B cell (primary cell): ENCODE measurements at regions not wholly inside any gene's neighbourhood (a gene's known extent, or its start where the extent isn't known, plus 50 kb on each side); places are given as distances from the start of the nearest gene placed in this dataset.

ENCODE experiments used
- ATAC-seq: fragments of 200-7000 bp; cut with Tn5 transposase; one replicate; pipeline ENCODE4 v1.10.0; 2021; ENCODE audit warnings: low read depth, mild to moderate bottlenecking, moderate number of reproducible peaks, moderate library complexity
- CTCF ChIA-PET: fragments of 350-600 bp; sonication (Branson Sonifier 250); formaldehyde crosslinking; loops from one replicate; lab custom pipeline; 2021; ENCODE audit warnings: antibody characterized with exemption, inconsistent platforms; lab: Charles Lee
- POLR2A ChIA-PET: fragments of 350-600 bp; sonication (Branson Sonifier 250); formaldehyde crosslinking; loops from one replicate; lab custom pipeline; 2021; ENCODE audit warnings: antibody characterized with exemption; lab: Charles Lee
- DNase-seq: peaks from one replicate; pipeline ENCODE4 v3.0.0; 2013
- H2AFZ ChIP-seq: 2 replicates; pipeline ENCODE4 v1.6.1; 2012; ENCODE audit warnings: mild to moderate bottlenecking, low read depth, low read length; ENCODE audit not compliant: insufficient read depth, poor library complexity, severe bottlenecking
- H3K27ac ChIP-seq, 2 donors: 1 replicate in 1 of 2; 2 replicates in 1 of 2; pipeline ENCODE4 v1.5.1; 2012 to 2013; ENCODE audit warnings: low read length in 2 of 2, mild to moderate bottlenecking in 2 of 2, moderate library complexity in 1 of 2
- H3K27me3 ChIP-seq, 4 experiments: fragments of 200-600 bp in 1 of 4; sonication (generic) in 1 of 4; replicated peaks in 1 of 4; 1 replicate in 2 of 4; 2 replicates in 2 of 4; pipeline versions ENCODE4 v1.6.1 to v1.7.0; 2013 to 2016; ENCODE audit warnings: low read length in 3 of 4, mild to moderate bottlenecking in 2 of 4, mixed read lengths in 1 of 4, moderate library complexity in 1 of 4; ENCODE audit not compliant: insufficient read depth in 4 of 4, control insufficient read depth in 3 of 4; ENCODE audit errors: control extremely low read depth in 1 of 4
- H3K36me3 ChIP-seq, 2 experiments: replicated peaks in 1 of 2; 1 replicate in 1 of 2; 2 replicates in 1 of 2; pipeline versions ENCODE4 v1.6.1 to v1.7.1; 2013; ENCODE audit warnings: low read length in 1 of 2; ENCODE audit not compliant: insufficient read depth in 2 of 2, control insufficient read depth in 1 of 2; ENCODE audit errors: control extremely low read depth in 1 of 2, extremely low read depth in 1 of 2
- H3K4me1 ChIP-seq, 2 donors: fragments of 200-600 bp in 1 of 2; sonication (generic) in 1 of 2; 1 replicate in 1 of 2; 2 replicates in 1 of 2; pipeline versions ENCODE4 v1.5.1 to v1.6.1; 2013 to 2017; ENCODE audit warnings: low read length in 2 of 2; ENCODE audit not compliant: control insufficient read depth in 2 of 2, insufficient read depth in 2 of 2
- H3K4me2 ChIP-seq: replicated peaks from 2 replicates; pipeline ENCODE3; 2012; ENCODE audit warnings: mild to moderate bottlenecking, low read depth, low read length; ENCODE audit not compliant: poor library complexity, severe bottlenecking
- H3K4me3 ChIP-seq, 5 experiments: fragments of 200-600 bp in 1 of 5; sonication (generic) in 1 of 5; 1 replicate in 3 of 5; 2 replicates in 2 of 5; pipeline versions ENCODE4 v1.5.1 to v1.7.0; 2011 to 2016; ENCODE audit warnings: low read length in 4 of 5, mild to moderate bottlenecking in 4 of 5, low read depth in 2 of 5, control low read depth in 1 of 5, moderate library complexity in 1 of 5; ENCODE audit not compliant: insufficient read depth in 1 of 5; ENCODE audit errors: control extremely low read depth in 1 of 5, extremely low read depth in 1 of 5
- H3K79me2 ChIP-seq: fragments of 200-600 bp; sonication (generic); one replicate; pipeline ENCODE4 v1.6.0; 2016; ENCODE audit warnings: low read length; ENCODE audit not compliant: control insufficient read depth, insufficient read depth
- H3K9ac ChIP-seq: fragments of 200-600 bp; sonication (generic); 2 replicates; pipeline ENCODE4 v1.6.1; 2017; ENCODE audit warnings: mild to moderate bottlenecking, low read length, moderate library complexity
- H3K9me3 ChIP-seq, 3 donors: one replicate each; pipeline versions ENCODE4 v1.6.1 to v1.7.1; 2013; ENCODE audit warnings: low read length in 2 of 3; ENCODE audit not compliant: control insufficient read depth in 2 of 3, insufficient read depth in 1 of 3; ENCODE audit errors: control extremely low read depth in 1 of 3
- H4K20me1 ChIP-seq: 2 replicates; pipeline ENCODE4 v1.6.0; 2012; ENCODE audit warnings: mild to moderate bottlenecking, low read length; ENCODE audit not compliant: insufficient read depth, control insufficient read depth, poor library complexity, severe bottlenecking
- H3K27ac Mint-ChIP-seq: one replicate; pipeline ENCODE4 v1.8.0; 2021; ENCODE audit warnings: mixed read lengths
- H3K27me3 Mint-ChIP-seq: one replicate; pipeline ENCODE4 v1.8.0; 2021; ENCODE audit warnings: mixed read lengths
- H3K4me1 Mint-ChIP-seq: one replicate; pipeline ENCODE4 v1.8.0; 2021; ENCODE audit warnings: mixed read lengths
- H3K4me3 Mint-ChIP-seq: one replicate; pipeline ENCODE4 v1.8.0; 2021; ENCODE audit warnings: mixed read lengths
- H3K9me3 Mint-ChIP-seq: one replicate; pipeline ENCODE4 v1.8.0; 2022; ENCODE audit warnings: mixed read lengths; ENCODE audit not compliant: insufficient read depth
- EZH2 ChIP-seq: IDR thresholded peaks from 2 replicates; pipeline ENCODE4 v1.6.1; 2012; ENCODE audit warnings: borderline replicate concordance, low read depth, mild to moderate bottlenecking, moderate library complexity, low read length; ENCODE audit not compliant: insufficient read depth, poor library complexity, severe bottlenecking
- WGBS: methylation state at CpG from one replicate; pipeline ENCODE4 v1.1.5; 2013; ENCODE audit warnings: missing lambda C conversion rate; ENCODE audit not compliant: insufficient coverage; 5-methylcytosine and 5-hydroxymethylcytosine counted together
- intact Hi-C: fragments of 100-400 bp; cut with micrococcal nuclease; formaldehyde crosslinking; loops from one replicate; pipeline ENCODE4 v1.10.0; 2022
- TF ChIP-seq, protein P1 (sequence below): fragments of 200-600 bp; IDR thresholded peaks from one replicate; pipeline ENCODE4 v1.8.0; 2022; ENCODE audit warnings: antibody characterized with exemption, mild to moderate bottlenecking

DNA sequence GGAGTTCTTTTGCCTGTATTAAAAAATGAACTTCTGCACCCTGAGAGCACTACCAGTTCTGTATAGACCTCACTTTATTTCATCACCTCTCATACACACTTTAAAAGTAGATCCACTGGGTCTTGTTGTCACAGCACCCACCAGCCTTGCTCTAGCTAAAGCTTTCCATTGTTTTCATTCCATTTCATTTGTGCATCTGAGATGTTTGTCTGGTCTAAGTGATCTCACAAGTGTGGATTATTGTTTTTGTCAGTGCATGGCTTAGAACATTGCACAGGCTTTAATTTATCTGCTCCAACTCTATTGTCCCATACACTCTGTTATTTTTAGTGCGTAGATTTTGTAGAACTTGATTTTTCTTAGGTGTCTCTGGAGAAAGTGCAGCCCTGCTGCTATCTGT, 1157.5 kb upstream of the PABPC4L start:
- ChIA-PET POLR2A (no interaction called here), CTCF (no interaction called here)
- no peak overlapping the region for H2AFZ ChIP-seq
- no peak overlapping the region for H3K27ac ChIP-seq
- no peak overlapping the region for H3K9ac ChIP-seq
- no peaks in the 10 kb centered on the region for H3K79me2 ChIP-seq
- H3K4me3 Mint-ChIP-seq = no peak overlapping the region
- intact Hi-C loops = no loop called here
- no peaks in the 10 kb centered on the region for H3K27me3 Mint-ChIP-seq
- no peaks in the 10 kb centered on the region for H3K4me1 Mint-ChIP-seq
- no CpG with 5 or more reads among the region's 1 CpG for WGBS
- H3K9me3 ChIP-seq = no peaks in the 10 kb centered on the region
- H3K36me3 ChIP-seq = no peaks in the 10 kb centered on the region
- H3K4me1 ChIP-seq = no peaks in the 10 kb centered on the region
- no peak for DNase-seq
- TF ChIP-seq, protein P1, sequence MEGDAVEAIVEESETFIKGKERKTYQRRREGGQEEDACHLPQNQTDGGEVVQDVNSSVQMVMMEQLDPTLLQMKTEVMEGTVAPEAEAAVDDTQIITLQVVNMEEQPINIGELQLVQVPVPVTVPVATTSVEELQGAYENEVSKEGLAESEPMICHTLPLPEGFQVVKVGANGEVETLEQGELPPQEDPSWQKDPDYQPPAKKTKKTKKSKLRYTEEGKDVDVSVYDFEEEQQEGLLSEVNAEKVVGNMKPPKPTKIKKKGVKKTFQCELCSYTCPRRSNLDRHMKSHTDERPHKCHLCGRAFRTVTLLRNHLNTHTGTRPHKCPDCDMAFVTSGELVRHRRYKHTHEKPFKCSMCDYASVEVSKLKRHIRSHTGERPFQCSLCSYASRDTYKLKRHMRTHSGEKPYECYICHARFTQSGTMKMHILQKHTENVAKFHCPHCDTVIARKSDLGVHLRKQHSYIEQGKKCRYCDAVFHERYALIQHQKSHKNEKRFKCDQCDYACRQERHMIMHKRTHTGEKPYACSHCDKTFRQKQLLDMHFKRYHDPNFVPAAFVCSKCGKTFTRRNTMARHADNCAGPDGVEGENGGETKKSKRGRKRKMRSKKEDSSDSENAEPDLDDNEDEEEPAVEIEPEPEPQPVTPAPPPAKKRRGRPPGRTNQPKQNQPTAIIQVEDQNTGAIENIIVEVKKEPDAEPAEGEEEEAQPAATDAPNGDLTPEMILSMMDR = no peak
- no peak for TF ChIP-seq EZH2
- H3K9me3 Mint-ChIP-seq = no peaks in the 10 kb centered on the region
- no peak overlapping the region for H3K4me2 ChIP-seq
- no peaks in the 10 kb centered on the region for H4K20me1 ChIP-seq
- no peak for ATAC-seq
- H3K27ac Mint-ChIP-seq = no peak overlapping the region
- no peaks in the 10 kb centered on the region for H3K27me3 ChIP-seq
- no peak overlapping the region for H3K4me3 ChIP-seq

- Mint-ChIP-seq H3K9me3 (no peaks in the 10 kb centered on the region), H3K4me1 (no peaks in the 10 kb centered on the region), H3K27ac (no peak overlapping the region), H3K27me3 (no peaks in the 10 kb centered on the region), H3K4me3 (no peak overlapping the region)
- intact Hi-C loops = no loop called here
- DNase-seq = no peak
- no peaks in the 10 kb centered on the region for H3K27me3 ChIP-seq
- no peaks in the 10 kb centered on the region for H3K4me1 ChIP-seq
- no peak overlapping the region for H3K27ac ChIP-seq
- CTCF ChIA-PET = no interaction called here
- WGBS = 100% methylated on average over 1 of the region's 1 CpG
- no peak for ATAC-seq
- H3K79me2 ChIP-seq = no peaks in the 10 kb centered on the region
- no peaks in the 10 kb centered on the region for H3K9me3 ChIP-seq
- TF ChIP-seq EZH2 = no peak
- TF ChIP-seq, protein P1 = no peak
- H3K4me2 ChIP-seq = no peak overlapping the region
- no peak overlapping the region for H2AFZ ChIP-seq
- H3K9ac ChIP-seq = no peak overlapping the region
- POLR2A ChIA-PET = no interaction called here
- no peaks in the 10 kb centered on the region for H4K20me1 ChIP-seq
- H3K36me3 ChIP-seq = no peaks in the 10 kb centered on the region
- H3K4me3 ChIP-seq = no peak overlapping the region
These were observed 1155.5 kb upstream of the PABPC4L start for GRCh38 chr4:135357091-135357490.
